RCC 7860 (cell line): ENCODE measurements at regions not wholly inside any gene's neighbourhood (a gene's known extent, or its start where the extent isn't known, plus 50 kb on each side); places are given as distances from the start of the nearest gene placed in this dataset.
A peak's percentile ranks its signal among the peaks of the same experiment; 100 is the strongest.

ENCODE experiments used
- DNase-seq: peaks from one replicate; pipeline ENCODE4 v3.0.0-alpha.2; 2015; ENCODE audit warnings: low spot score
- FAIRE-seq: peaks from 2 replicates; lab custom pipeline; 2012; peaks lifted over from hg19 to GRCh38; lab: Jason Lieb, UNC

- no peak for FAIRE-seq
- no peak for DNase-seq
These were observed 688.7 kb downstream of the ETS1 start for GRCh38 chr11:127898422-127899365.

- DNase-seq (no peak), FAIRE-seq (no peak)
These were observed 691.6 kb downstream of the ETS1 start for GRCh38 chr11:127895776-127896175.

DNA sequence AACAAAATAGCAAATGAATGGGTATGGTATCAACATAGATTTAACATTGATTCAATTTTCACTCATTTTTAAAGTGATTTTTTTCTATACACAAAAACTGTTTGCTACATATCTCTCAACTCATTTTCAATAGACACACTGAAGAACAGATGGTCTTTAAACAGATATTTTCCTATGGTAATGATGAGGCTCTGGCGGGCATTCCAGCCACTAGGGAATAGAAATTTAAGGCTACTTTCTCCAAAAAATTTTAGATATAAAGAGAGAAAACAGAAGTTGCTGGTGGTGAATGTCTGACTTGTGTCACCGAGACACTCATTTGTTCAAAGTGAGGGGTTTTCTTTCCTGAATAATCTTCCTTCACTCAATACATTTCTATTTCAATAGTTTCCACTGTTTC is 693.0 kb downstream of the ETS1 start:
- DNase-seq = no peak
- no peak for FAIRE-seq

- DNase-seq (no peak), FAIRE-seq (no peak)
These were observed 697.2 kb downstream of the ETS1 start for GRCh38 chr11:127890030-127890615.

DNA sequence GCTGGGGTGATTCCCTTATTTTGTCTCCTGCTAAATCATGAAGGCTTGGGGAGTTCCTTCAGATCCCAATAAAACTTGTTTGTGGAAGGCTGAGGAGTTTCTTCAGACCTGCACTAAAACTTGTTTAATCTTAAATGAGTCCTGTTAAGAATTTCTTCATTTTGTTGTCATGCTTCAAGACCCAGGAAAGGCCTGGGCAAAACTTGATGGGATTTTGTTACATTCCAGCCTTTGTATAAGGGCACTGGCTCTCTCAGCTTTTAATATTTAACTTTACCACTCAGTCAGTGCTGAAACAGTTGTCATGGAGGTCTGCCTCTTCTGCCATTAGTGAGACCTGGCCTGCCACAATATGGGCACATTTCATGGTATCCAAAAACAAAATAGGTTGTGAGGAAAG is 699.0 kb downstream of the ETS1 start:
- DNase-seq (no peak), FAIRE-seq (no peak)

GRCh38 chr11:127875131-127875530 is 712.2 kb downstream of the ETS1 start:
- FAIRE-seq = no peak
- DNase-seq = no peak

DNA sequence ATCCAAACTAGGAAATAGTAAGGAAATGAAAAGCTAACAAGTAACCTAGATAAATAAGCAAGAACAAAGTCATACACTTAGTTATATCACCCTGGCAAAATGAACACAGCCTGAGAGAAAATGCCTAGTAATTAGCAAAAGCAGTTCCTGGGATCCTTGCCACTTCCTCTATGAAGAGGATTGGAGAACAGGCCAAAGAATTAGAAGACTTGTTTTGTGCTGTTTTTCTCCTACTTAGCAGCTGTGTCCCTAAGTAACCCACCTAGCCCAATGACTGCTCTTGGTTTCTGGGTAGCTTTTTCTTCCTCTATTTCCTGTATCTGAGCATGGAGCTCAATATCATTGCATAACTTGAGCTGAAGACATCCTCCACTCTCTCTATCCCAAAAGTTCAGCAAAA is 713.9 kb downstream of the ETS1 start:
- DNase-seq (no peak), FAIRE-seq (no peak)

- FAIRE-seq = no peak
These were observed 721.2 kb downstream of the ETS1 start for GRCh38 chr11:127866109-127866508.

DNA sequence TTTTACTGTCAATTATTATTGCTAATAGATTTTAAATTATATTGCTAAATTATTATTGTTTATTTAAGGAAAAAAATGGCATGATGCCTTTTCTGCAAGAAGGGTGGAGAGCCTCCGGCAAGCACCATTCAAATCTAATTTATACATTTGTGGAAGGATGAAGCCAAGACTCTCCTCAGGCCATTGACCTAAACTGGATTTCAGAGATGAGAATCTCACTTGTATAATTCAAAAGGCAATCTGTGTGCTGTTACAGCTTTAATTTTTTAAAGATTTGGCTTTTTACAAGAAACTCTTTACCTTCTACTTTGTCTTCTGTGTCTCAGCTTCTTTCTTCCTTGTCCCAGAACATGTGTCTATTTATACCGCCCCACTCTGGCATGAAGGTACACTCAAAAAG is 722.5 kb downstream of the ETS1 start:
- no peak for FAIRE-seq

More at GRCh38 chr11:127866109-127866508, 721.2 kb downstream of the ETS1 start:
- DNase-seq = no peak

GRCh38 chr11:127862406-127862805 is 725.0 kb downstream of the ETS1 start:
- DNase-seq = peak; percentile 33

More for the DNA sequence above, 722.5 kb downstream of the ETS1 start:
- DNase-seq = no peak

DNA sequence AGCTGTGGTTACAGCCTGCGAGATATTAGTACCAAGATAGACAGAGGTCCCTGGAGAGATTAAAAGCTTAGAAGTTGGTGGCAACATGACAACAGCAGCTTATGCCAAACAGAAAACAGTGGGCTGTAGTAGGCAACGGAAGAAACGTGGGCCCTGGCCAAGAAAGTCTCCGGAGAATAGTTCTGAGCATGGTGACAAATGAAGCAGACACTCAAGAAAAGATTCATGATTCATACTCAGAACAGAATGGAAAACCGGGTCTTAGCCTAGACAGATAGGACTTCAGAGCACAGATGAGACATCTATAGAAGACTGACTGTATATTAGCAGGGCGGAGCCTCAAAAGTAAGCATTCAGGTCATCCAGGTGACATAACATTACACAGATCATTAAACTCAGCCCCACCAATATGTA is 727.4 kb downstream of the ETS1 start:
- DNase-seq (no peak), FAIRE-seq (no peak)

More at GRCh38 chr11:127862406-127862805, 725.0 kb downstream of the ETS1 start:
- FAIRE-seq = no peak

- DNase-seq (no peak), FAIRE-seq (no peak)
These were observed 742.5 kb downstream of the ETS1 start for GRCh38 chr11:127844876-127845275.

DNA sequence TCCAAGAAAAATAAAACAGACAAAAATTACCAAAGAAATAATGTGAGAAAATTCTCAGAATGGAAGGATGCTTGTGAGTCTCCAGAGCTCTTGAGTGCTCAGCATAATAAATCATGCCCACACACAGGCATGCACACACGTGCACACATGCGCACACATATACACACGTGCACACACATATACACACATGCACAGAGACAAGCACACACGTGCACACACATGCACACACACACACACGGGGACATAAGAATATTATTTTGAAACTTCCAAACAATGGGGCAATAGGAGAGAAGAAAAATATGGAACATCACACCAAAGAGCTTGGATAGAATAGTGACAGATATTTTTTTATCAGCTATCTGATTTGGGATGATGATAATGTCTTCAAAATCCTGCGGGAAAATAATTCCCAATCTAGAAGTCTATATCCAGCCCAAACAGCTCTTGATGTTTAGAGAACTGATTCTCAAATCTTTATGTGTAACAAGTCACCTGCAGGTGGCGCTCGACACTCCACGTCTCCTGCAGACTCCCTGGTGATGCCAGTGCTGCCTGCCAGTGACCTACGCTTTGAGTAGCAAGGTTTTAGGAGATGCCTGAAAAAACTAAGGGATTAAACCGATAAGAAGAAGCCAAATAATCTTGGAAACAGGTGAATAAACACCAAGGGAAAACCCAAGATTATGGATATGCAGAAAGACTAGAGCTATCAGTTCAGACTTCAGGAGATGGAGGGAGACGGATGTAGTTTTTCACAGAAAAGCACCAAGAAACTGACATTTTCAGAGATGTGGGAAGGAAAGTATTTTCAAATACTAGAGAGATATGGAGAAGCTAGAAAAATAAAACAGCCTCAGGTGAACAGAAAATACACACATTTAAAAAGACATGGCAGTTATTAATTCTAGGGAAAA is 743.6 kb downstream of the ETS1 start:
- no peak for FAIRE-seq

DNA sequence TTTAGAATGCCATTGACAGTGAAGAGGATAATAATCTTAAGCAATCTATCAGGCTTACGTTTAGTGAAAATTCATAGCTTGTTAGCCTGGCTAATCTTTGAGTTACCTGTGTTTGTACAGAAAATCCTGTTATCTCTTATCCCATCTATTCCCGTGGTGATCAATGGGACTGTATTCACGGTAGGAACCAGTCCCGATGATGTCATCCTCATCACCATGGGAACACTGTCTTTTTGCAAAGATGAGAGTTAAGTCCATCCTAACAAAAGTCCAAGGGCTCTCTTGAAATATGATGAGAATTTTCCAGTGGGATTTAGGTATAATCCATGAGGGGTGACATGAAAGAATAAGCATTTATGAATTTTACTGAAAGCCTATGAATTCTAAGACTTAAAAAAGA is 762.2 kb downstream of the ETS1 start:
- DNase-seq (no peak), FAIRE-seq (no peak)

More for the DNA sequence above, 743.6 kb downstream of the ETS1 start:
- DNase-seq = no peak

DNA sequence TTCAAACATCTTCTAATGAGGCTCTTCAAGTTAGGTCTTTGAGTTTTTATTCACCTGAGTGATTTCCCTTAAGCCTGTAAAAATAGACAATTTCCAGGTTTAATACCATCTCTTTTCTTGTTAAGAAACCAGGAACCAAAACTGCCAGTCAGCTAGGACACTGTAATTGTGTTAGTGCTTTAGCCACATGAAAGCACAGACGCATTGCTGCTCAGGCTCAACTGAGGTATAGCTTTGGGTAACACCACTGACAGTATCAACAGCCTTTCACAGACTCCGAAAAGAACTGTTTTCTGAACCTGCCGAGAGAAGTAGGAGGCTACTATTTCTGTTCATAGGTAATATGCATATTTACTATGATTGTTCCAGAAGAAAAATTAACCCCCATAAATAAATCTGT is 768.7 kb downstream of the ETS1 start:
- DNase-seq = no peak
- no peak for FAIRE-seq

DNA sequence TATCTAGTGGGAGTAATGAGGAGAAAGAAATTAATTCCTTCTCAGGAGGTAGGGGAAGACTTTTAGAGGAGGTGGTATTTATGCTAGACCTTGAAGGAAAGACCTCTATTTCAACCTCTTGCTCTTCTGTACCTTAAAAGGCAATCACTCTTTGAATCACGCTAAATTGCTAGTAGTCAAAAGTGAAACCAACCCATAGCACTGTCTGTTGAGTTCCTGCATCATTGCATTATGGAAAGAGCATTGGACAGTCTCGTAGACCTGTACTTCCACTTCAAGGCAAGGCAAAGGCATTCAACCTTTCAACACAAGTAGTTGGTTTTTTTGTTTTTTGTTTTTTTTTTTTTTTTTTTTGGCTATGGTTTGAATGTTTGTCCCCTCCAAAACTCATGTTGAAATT is 770.4 kb downstream of the ETS1 start:
- no peak for DNase-seq
- no peak for FAIRE-seq

GRCh38 chr11:127815331-127815730 is 772.0 kb downstream of the ETS1 start:
- no peak for DNase-seq
- FAIRE-seq = no peak

GRCh38 chr11:127806501-127806900 is 780.9 kb downstream of the ETS1 start:
- DNase-seq = no peak
- FAIRE-seq = no peak

- DNase-seq = no peak
- FAIRE-seq = no peak
These were observed 781.6 kb downstream of the ETS1 start for GRCh38 chr11:127805771-127806170.

GRCh38 chr11:127804747-127805400 is 782.5 kb downstream of the ETS1 start:
- FAIRE-seq (no peak), DNase-seq (no peak)

- FAIRE-seq (no peak), DNase-seq (no peak)
These were observed 783.6 kb downstream of the ETS1 start for GRCh38 chr11:127803755-127804154.
